OCI-LY1 (cell line): ENCODE measurements at regions not wholly inside any gene's neighbourhood (a gene's known extent, or its start where the extent isn't known, plus 50 kb on each side); places are given as distances from the start of the nearest gene placed in this dataset.

Experiments
- H2AFZ ChIP-seq: fragments of 200-600 bp; sonication (generic), shearing (Covaris generic); 2 replicates; pipeline ENCODE4 v1.6.0; 2014; ENCODE audit warnings: antibody characterized with exemption, mild to moderate bottlenecking, low read length
- H3F3A ChIP-seq: fragments of 200-600 bp; sonication (generic), shearing (Covaris generic); 2 replicates; pipeline ENCODE4 v1.6.0; 2014; ENCODE audit warnings: mild to moderate bottlenecking, antibody characterized with exemption, low read length, moderate library complexity; ENCODE audit not compliant: insufficient read depth
- H3K27ac ChIP-seq: fragments of 200-600 bp; sonication (generic); 2 replicates; pipeline ENCODE4 v1.5.1; 2014; ENCODE audit warnings: low read length, mixed run types, mild to moderate bottlenecking, low read depth; ENCODE audit not compliant: poor library complexity, severe bottlenecking
- H3K27me3 ChIP-seq: fragments of 200-600 bp; sonication (generic); 2 replicates; pipeline ENCODE4 v1.6.0; 2014; ENCODE audit warnings: antibody characterized with exemption, mild to moderate bottlenecking, low read length, moderate library complexity; ENCODE audit not compliant: insufficient read depth
- H3K36me3 ChIP-seq: fragments of 200-600 bp; sonication (generic); 2 replicates; pipeline ENCODE4 v1.6.1; 2014; ENCODE audit warnings: mild to moderate bottlenecking, antibody characterized with exemption, low read length, moderate library complexity, mixed read lengths; ENCODE audit not compliant: insufficient read depth
- H3K4me1 ChIP-seq: fragments of 200-600 bp; sonication (generic); 2 replicates; pipeline ENCODE4 v1.5.1; 2014; ENCODE audit warnings: mild to moderate bottlenecking, low read length, moderate library complexity; ENCODE audit not compliant: insufficient read depth, severe bottlenecking
- H3K4me2 ChIP-seq: fragments of 200-600 bp; sonication (generic), shearing (Covaris generic); 2 replicates; pipeline ENCODE4 v1.6.1; 2014; ENCODE audit warnings: low read length
- H3K4me3 ChIP-seq: fragments of 200-600 bp; sonication (generic); 2 replicates; pipeline ENCODE4 v1.5.1; 2014; ENCODE audit warnings: low read length, low read depth, mild to moderate bottlenecking, mixed read lengths; ENCODE audit not compliant: poor library complexity, severe bottlenecking
- H3K79me2 ChIP-seq: fragments of 200-600 bp; shearing (Covaris generic); 2 replicates; pipeline ENCODE4 v1.6.1; 2016; ENCODE audit warnings: mixed run types, low read length, mixed read lengths; ENCODE audit not compliant: insufficient read depth
- H3K9ac ChIP-seq: fragments of 200-600 bp; sonication (generic), shearing (Covaris generic); 2 replicates; pipeline ENCODE4 v1.6.1; 2014; ENCODE audit warnings: mild to moderate bottlenecking, low read length, mixed read lengths
- H3K9me2 ChIP-seq: fragments of 200-600 bp; sonication (generic), shearing (Covaris generic); 2 replicates; pipeline ENCODE4 v1.6.1; 2014; ENCODE audit warnings: low read depth, mild to moderate bottlenecking, low read length, mixed read lengths
- H3K9me3 ChIP-seq: fragments of 200-600 bp; shearing (Covaris generic); 2 replicates; pipeline ENCODE4 v1.6.1; 2014; ENCODE audit warnings: low read length, mixed read lengths
- H4K20me1 ChIP-seq: fragments of 200-600 bp; sonication (generic), shearing (Covaris generic); 2 replicates; pipeline ENCODE4 v1.6.0; 2016; ENCODE audit warnings: mild to moderate bottlenecking, low read length; ENCODE audit not compliant: insufficient read depth
- EZH2 ChIP-seq: fragments of 200-600 bp; sonication (generic), shearing (Covaris generic); IDR thresholded peaks from 2 replicates; pipeline ENCODE4 v1.8.0; 2017; ENCODE audit warnings: borderline replicate concordance, mixed run types, mild to moderate bottlenecking, antibody characterized with exemption, low read length, moderate library complexity, mixed read lengths
- TF ChIP-seq, protein P1 (sequence below): fragments of 200-600 bp; sonication (generic), shearing (Covaris generic); IDR thresholded peaks from 2 replicates; pipeline ENCODE4 v1.5.1; 2017; ENCODE audit warnings: mild to moderate bottlenecking, antibody characterized with exemption, low read length, moderate library complexity, mixed read lengths

- Histone ChIP-seq H3K79me2 (no peaks in the 10 kb centered on the region), H3K9me3 (no peaks in the 10 kb centered on the region)
These were observed 74.5 kb downstream of the DACT2 start for GRCh38 chr6:168244961-168245551.

DNA sequence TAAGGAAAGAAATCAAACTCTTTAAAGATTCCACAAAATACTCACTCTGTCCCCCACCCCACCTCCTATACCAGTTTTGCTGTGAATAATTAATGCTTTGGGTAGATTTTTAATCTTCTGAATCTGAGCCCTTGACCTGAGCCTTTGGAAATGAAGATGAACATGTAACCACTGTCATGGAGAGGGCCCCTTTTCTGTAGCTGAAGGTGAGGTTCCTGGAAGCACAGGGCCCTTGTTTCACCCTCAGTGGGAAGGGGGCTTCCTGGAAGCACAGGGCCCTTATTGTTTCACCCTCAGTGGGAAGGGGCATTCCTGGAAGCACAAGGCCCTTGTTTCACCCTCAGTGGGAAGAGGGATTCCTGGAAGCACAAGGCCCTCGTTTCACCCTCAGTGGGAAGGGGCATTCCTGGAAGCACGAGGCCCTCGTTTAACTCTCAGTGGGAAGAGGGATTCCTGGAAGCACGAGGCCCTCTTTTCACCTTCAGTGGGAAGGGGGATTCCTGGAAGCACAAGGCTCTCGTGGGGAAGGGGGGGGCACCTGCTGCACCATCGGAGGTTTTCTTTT lies 75.7 kb downstream of the DACT2 start:
- Histone ChIP-seq H3K27me3 (no peaks in the 10 kb centered on the region), H3K4me3 (no peak overlapping the region), H3K36me3 (no peaks in the 10 kb centered on the region), H3F3A (no peaks in the 10 kb centered on the region), H3K4me1 (no peaks in the 10 kb centered on the region), H3K79me2 (no peaks in the 10 kb centered on the region), H4K20me1 (no peaks in the 10 kb centered on the region), H3K27ac (no peak overlapping the region), H2AFZ (no peak overlapping the region), H3K4me2 (no peak overlapping the region), H3K9me2 (no peaks in the 10 kb centered on the region), H3K9me3 (no peaks in the 10 kb centered on the region), H3K9ac (no peak overlapping the region)
- TF ChIP-seq, protein P1, sequence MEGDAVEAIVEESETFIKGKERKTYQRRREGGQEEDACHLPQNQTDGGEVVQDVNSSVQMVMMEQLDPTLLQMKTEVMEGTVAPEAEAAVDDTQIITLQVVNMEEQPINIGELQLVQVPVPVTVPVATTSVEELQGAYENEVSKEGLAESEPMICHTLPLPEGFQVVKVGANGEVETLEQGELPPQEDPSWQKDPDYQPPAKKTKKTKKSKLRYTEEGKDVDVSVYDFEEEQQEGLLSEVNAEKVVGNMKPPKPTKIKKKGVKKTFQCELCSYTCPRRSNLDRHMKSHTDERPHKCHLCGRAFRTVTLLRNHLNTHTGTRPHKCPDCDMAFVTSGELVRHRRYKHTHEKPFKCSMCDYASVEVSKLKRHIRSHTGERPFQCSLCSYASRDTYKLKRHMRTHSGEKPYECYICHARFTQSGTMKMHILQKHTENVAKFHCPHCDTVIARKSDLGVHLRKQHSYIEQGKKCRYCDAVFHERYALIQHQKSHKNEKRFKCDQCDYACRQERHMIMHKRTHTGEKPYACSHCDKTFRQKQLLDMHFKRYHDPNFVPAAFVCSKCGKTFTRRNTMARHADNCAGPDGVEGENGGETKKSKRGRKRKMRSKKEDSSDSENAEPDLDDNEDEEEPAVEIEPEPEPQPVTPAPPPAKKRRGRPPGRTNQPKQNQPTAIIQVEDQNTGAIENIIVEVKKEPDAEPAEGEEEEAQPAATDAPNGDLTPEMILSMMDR, result no peak
- no peak for TF ChIP-seq EZH2

More at GRCh38 chr6:168244961-168245551, 74.5 kb downstream of the DACT2 start:
- H3K4me3 ChIP-seq, result no peak overlapping the region
- H4K20me1 ChIP-seq, result no peaks in the 10 kb centered on the region
- H3K4me1 ChIP-seq, result no peaks in the 10 kb centered on the region
- H3K9me2 ChIP-seq, result no peaks in the 10 kb centered on the region
- H3K27ac ChIP-seq, result no peak overlapping the region
- H2AFZ ChIP-seq, result no peak overlapping the region
- H3K9ac ChIP-seq, result no peak overlapping the region
- no peaks in the 10 kb centered on the region for H3K27me3 ChIP-seq
- no peak overlapping the region for H3K4me2 ChIP-seq
- no peak for TF ChIP-seq EZH2
- TF ChIP-seq, protein P1, result no peak
- no peaks in the 10 kb centered on the region for H3K36me3 ChIP-seq
- no peaks in the 10 kb centered on the region for H3F3A ChIP-seq

DNA sequence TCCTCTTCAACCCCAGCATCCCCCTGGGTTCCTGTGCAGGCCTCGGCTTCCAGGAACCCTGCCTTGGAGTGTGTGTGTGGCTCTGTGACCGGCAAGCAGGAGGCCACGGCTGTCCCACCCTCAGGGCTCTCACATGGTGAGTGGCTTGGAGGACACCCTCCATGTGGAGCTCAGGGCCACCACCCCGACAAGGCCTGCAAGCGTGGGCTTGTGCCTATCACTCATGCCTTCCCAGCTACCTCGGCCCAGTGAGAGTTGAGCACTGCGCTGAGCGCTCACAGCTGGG lies 76.7 kb downstream of the DACT2 start:
- H3K27me3 ChIP-seq, result no peaks in the 10 kb centered on the region

More for the DNA sequence above, 76.7 kb downstream of the DACT2 start:
- Histone ChIP-seq H3K27ac (no peak overlapping the region), H3K79me2 (no peaks in the 10 kb centered on the region), H3K4me3 (no peak overlapping the region), H2AFZ (no peak overlapping the region), H4K20me1 (no peaks in the 10 kb centered on the region), H3K4me2 (no peak overlapping the region), H3K36me3 (no peaks in the 10 kb centered on the region), H3K9me3 (no peaks in the 10 kb centered on the region), H3K9ac (no peak overlapping the region), H3K9me2 (no peaks in the 10 kb centered on the region), H3F3A (no peaks in the 10 kb centered on the region), H3K4me1 (no peaks in the 10 kb centered on the region)
- no peak for TF ChIP-seq EZH2
- TF ChIP-seq, protein P1, result no peak
